HG02798 (cell line): ENCODE measurements at regions not wholly inside any gene's neighbourhood (a gene's known extent, or its start where the extent isn't known, plus 50 kb on each side); places are given as distances from the start of the nearest gene placed in this dataset.
A peak's percentile ranks its signal among the peaks of the same experiment; 100 is the strongest.

Experiments used
- ATAC-seq: cut with Tn5 transposase; IDR thresholded peaks from one replicate; pipeline ENCODE4 v1.9.1; 2021; ENCODE audit warnings: mild to moderate bottlenecking; ENCODE audit not compliant: unreplicated experiment, poor library complexity

DNA sequence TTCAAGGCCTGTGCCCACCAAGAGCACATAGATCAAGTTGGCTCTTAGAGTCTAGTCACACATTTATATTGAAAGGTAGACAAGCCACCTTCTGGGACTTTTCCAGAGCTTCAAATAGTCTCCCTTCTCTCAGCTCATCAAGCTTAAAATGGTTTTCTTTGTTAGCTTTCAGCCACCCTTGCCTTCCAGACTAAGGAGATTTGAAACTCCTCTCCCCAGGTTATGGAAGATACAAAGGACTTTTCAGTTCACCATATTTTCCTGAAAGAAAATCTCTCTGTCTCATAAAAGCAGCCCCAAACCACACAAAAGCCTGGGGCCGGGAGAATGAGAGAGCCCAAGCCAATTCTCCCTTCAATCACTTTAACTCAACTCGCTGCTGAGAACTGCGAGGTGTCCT is 134.1 kb downstream of the ZC3H11B start:
- ATAC-seq: no peak

DNA sequence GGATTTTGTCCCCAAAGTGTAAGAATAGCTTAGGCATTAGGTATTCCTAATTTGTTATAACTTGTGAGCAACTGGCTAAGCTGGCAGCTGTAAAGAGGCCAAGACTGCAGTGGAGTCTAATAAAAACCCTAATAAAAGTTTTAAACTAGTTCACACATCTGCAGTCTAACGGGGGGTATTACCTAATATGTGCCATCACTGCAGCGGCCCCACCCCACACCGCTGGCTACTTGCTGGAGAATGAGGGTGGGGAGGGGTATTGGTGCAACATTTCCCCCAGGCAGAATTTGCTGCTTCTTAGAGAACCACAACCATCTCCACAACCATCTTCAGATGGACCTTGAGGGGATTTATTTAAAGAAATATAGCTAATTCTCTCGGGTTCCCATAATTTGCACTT is 135.0 kb downstream of the ZC3H11B start:
- ATAC-seq: no peak

DNA sequence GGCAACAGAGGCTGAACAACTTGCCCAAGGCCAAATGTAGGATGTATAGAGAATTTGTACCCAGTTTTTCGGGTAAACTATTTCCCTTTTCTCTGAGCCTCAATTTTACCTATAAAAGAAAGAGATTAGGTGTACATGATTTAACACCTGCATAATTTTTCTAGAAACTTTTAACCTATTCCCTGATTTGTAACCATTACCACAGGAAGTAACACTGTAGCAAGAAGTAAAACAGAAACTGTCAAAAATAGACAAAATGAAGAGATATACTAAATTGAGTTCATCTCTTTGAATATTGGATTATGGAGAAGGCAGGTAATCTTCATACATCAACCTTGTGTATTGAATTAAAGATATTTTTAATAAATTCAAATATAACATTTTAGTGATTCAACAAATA is 136.2 kb downstream of the ZC3H11B start:
- no peak for ATAC-seq

DNA sequence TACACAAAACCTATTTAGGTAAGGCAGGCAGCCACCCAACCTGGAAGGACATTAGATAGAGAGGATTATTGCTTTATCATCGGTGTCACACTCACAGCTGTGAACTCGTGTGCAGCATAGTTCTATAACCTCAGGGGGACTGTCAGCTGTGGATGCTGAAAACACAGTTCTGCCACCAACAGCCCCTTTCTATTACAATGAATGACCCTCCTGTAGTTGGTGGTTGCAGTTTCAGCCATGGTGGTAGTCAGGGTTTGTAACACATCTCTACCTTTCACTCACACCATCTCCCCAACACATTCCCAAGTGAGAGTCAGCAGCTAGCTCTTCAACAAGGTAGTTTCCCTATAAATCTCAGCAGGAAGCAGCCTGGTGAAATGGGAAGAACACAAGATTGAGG is 136.8 kb downstream of the ZC3H11B start:
- peak; percentile 84 for ATAC-seq

DNA sequence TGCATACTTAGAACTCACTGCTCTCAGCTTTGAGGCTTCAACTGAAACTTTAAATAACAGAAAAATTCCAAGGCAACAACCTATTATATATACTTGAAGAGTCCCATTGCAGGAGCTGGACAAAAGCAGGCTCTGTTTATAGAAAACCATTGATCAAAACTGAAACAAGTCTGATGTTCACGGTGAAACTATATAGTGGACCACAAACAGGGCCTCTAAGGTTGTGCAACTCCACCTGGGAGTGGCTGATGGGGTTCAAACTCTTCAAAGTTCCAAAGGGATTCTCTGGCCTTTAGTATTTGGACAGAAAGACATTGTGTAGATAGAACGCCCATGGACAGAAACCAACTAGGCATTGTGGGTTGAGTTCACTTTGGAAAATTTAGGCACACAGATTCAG is 140.3 kb downstream of the ZC3H11B start:
- ATAC-seq: peak; percentile 33

DNA sequence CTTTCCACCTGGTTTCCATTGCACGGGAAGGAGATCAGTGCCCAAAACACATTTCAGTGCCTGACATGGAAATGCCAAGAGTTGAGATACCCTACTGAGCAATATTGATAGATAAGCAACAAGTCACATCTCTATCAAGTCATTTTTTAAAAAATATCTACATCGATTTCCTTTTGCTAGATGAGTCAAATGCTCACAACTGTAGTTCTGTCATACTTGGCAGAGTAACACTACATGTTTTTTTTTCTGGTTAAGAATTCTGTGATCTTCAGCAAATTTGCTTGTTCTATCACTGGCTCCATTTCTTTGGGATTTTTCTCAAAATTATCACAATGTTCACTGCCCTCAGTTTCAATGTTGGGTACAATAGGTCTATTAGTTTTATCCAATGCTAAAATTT is 145.4 kb downstream of the ZC3H11B start:
- ATAC-seq: no peak

DNA sequence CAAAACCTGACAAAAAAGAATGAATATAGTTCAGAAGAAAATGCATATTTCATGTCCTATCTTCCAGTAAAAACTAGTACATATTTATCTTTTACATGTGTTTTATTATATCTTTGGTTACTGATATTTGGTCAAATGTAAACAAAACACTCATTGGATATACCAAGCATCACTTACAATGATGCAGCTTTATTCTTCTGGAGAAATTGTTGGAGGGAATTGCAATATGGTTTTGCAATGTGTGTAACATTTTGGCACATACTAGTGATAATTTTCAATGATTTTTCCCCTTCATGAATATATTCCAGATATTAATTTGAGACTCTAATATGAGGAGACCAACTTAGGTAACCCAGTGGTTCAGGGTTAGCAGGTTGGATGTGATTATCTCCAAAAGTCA is 146.1 kb downstream of the ZC3H11B start:
- ATAC-seq: no peak

DNA sequence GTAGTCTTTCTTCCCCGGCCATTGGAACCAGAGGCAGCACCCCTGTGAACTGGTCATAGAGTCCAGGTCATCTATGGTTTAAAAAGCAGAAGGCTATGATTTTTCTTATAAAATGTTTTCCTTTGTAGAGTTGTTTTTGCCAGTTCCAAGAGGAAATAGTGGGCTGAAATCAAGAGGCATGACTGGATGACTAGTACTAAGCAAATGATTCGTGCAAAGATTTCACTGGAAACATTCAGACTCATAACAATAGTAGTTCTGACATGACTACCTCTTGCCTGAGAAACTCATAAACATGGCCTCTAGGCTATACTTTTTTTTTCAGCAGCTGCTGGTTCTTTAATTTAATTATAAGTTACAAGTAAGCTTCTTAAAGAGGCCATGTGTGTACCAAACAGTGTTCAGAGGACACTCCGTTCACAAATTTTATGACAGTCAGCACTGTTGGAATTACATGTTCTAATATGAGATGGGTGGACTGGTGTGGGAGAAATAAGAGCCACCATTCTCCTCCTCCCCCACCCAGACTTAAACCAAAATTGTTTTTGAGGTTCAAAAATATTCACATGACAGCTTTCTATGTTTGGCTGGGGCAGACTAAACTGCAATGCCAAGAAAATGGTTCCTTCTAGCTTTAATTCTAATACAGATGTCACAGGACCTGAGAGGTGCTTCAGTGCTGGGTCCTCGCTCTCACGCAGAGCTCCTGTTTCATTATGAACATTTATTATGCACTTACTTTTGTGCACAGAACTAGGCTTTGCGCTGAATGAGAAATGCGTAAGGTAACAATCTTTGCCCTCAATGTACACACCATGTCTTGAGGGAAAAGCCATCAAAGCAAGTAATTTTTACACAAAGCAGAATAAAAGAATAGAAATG is 147.5 kb downstream of the ZC3H11B start:
- ATAC-seq: peak; percentile 51

DNA sequence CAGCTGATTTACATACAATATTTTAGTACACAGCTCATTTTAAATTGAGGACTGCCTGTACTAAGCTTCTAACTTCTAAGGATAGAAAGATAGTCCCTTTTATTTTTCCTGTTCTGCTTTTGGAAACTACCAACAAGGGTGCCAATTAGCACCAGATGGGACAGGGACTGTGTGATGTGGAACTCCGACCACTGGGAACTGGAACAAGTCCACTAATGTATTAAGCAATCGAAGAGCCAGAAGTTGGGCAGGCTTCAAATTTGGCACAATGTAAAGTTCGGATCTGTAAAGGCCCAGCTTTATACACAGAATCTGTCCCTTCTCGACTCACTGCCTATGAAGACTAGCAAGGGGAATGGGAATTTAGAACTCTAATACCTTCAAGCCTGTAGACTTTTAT is 149.3 kb downstream of the ZC3H11B start:
- ATAC-seq: no peak

DNA sequence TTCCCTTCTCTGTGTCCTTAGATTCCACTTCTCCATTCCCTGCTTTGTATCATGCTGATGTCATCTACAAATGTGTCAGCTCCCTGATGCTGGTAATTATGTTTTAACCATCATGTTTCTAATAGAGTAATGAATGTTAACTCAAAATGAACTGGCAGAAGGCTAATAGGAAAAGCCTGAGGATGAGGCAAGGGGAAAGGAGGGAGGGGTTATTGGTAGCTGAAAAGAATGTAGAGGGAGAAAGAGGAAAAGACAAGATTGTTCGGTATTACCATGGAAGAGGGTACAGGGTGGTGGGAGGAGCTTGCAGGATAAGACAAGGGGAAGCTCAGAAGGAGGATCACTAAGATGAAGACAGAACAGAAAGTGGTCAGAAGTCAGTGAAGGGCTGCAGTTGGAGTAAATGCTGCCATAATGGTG is 150.9 kb downstream of the ZC3H11B start:
- no peak for ATAC-seq

DNA sequence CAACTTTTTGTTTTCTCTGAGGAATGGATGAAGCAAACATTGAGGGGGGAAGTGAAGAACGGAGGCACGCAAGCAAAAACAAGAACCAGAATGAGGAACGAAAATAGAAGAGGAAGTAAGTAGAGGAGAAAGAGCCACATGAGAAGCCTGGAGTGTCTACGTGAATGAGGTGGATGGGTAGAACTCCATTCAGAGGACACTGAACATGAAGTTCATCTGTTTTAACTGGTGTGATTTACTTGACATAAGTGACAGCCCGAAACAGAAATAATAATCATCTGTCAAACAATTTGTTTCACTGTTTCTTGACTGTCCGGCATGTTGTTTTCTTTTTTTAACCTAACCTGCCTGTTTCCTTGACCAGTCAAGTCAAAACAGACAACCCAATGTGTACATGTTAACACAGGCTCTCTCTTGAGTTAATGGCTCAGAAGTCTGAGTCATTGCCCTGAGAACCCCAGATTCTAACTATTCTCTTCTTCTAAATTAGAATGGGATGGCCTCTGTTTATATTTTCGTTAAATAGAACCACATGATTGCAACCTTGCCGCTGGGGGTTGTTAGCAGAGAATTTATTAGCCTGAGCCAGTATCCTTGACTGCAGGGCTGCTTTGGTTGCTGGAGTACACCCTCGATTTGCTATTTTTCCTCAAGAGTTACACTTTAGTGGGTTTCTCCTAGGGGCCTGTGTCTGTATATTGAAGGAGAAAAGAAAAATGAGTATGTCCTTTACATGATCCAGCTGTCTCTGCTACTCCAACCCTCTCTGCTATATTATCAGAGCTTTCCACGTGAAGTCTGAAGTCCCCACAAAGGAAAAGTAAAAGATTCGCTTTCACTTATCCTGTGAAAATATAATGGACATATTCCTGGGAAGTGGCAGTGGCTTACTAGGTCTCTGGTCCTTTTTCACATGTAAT is 151.7 kb downstream of the ZC3H11B start:
- ATAC-seq: peak; percentile 78

DNA sequence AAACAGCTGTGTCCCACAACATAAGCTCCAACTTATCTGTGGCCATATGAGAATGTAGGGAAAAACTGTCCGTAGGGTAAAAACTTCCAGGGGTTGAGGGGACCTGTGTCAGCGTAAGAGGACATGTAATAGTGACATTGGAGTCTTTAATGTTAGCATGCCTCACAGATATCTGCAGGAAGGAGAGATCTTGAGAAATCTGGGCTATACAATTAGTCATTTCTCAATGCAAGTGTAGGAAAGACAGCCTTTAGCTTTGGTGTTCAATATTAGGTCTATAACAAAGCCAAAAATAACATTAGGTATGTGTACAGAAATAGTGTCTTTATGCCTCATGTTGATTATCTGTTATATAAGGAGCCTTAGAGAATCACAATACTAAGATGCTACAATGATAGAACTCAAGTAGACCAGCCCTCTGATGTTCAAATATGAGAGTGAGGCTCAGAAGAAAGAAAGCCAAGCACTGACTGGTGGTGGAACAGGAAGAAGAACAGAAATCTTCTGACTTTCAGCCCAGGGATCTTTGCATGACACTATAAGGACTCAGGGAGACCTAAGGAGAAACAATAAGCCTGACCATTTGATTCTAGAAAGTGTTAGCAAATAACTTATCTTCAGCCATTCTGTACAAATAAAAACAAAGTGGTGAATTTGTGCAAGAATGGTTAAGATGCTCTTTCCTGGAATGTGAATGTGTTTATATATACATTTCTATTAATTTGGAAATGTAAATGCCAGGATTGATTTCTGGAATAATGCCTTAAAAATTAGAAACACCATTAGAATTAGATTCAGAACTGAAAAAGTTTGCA is 152.6 kb downstream of the ZC3H11B start:
- peak; percentile 23 for ATAC-seq

DNA sequence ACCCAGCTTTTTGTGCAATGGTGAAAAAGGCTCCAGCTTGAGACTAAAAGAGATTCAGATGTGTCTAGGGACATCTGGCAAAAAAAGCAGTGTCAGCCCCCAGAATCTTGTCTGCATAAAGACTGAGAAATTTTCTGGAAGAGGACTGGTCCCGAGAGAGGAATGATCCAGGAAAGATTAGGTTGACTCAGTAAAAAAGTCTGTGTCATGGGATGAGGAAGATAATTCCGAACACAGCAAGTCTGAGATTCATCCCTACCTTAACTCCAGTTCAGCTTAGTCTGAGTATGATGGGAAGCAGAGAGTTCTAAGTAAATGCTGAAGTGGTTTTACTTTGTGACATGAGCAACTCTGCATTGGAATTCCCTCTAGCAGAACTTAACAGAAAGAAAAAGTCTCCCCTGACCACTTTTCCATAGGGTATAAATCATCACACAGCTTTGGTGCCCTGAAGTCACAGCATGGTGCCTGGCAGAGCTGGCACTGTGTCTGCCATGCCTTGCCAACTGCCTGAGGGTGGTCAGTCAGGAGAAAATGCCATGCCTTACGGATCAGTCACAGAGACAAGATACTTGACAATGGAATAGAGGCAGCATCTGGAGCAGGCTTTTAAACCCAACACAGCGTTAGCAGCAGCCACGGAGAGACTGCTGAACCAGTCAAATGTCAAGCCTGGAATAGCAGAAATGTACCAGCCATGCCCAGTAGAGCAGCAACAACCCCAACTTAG is 153.4 kb downstream of the ZC3H11B start:
- ATAC-seq: no peak

DNA sequence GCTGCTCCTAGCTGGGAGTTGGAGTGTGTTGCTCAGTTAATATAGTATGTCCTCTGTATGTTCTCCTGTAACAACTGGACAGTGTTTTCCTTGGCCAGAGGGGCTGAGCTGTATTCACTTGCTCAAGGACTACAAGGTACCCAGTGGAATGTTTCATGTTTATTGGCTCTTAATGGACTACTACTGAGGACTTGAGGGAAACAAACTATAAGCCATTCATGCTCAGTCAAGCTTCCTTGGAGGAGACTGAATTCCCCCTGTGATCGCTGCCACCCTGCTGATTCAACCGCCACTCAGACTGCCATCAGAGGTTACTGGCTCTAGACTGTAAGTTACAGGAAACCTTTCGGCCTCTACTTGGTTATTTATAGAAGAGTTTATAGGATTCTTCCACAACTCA is 166.6 kb downstream of the ZC3H11B start:
- ATAC-seq: no peak

DNA sequence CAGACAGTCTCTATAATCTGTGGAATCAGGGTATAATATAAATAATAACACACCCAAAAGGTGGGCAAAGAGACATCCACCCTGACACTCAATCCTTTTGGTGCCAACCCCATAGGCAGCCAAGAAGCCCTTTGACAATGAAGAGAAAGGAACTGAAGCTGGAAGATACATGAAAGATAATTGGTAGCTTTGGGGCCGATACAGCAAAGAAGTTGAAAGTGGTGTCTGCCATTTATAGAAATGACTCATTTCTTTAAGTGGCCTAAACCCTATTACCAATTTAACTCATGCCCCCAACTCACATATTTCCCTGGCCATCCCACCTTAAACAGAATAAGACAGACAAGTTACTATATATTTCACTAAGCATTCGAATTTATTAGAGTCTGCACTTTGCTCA is 167.0 kb downstream of the ZC3H11B start:
- ATAC-seq: no peak

DNA sequence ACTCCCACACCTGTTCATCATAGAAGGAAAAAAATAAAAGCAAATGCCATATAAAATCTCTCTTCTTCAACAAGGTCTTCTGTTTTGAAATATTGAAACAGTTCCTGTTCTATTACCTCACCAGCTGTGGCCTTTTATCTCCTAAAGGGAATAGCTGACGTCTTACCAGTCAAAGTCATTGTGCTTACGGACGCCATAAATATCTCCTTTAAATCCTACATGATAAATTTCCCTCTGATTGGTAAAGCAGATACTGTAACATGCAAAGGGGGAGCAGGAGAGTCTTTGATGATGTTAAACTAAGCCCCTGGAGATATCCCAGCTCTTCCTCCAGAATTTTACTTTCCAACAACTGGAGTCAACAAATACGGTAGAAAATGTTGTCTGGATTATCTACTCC is 168.4 kb downstream of the ZC3H11B start:
- no peak for ATAC-seq

DNA sequence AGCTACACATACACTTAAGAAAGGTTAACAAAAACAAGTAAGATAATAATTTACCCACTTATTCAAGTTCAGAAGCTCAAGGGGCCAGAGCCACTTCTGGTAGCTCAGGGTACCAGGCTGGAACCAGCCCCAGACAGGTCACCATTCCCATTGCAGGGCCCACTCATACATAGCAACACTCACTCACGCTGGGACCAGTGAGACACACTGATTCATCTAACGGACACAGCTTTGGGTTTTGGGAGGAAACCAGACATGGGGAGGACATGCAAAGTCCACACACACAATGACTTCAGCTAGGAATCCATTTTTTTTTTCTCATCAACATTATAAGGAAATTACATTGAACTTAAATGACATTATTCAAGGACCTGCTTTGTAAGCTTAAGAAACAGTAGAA is 169.1 kb downstream of the ZC3H11B start:
- ATAC-seq: no peak

DNA sequence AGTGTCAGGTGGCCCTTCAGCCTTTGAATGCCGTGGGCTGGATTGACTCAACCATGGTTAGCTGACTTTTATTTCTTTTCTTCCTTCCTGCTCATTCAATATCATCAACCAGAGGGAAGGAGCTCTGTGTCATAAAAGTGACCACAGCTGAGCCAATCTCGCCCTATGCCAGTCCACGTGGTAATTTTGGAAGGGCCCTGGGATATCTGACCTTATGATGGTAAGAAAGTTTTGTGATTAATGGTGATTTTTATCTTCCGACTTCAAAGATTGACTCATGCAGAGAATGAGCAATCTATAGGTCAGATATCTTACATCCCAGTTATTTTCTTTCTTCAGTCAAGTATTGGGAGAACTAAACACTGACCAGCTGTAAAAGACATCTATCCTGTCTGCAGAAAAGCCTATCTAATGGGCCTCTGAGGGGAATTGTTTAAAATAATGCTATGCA is 170.3 kb downstream of the ZC3H11B start:
- no peak for ATAC-seq

DNA sequence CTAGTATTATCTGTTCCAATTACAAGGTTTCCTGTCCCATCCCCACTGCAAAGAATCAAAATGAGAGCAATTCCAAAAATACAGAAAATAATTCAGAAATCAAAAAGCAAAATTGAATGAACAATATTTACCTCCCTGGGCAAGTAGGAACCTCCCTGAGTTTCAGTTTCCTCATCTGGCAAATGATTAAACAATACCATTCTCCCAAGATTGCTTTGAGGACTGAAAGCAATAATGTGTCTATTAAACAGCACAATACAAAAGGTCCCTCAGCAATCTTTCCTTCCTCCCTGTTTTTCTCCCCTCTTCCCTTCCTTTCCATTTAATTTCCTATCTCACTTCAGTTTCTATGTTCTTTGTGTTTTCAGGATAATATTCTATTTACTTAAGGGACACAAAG is 171.0 kb downstream of the ZC3H11B start:
- ATAC-seq: no peak

DNA sequence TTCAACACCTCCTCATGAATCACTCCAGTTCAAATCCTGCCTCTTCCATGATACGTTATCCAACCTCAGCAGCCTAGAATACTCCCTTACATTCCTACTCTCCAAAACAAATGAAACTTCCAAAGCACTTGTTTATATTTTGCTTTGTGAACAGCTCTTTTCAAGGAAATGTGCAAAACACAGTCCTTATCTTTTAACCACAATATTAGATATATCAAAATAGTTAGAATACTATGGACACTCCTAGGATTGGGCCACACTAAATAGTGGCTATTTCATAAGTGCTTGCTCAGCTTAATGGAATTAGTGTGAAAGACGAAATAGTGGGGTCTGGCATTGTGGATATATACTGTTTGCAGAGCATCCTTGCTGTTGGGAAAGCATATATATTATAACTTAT is 173.5 kb downstream of the ZC3H11B start:
- no peak for ATAC-seq
